Posterior cingulate gyrus (tissue), 11 donors: ENCODE measurements at regions not wholly inside any gene's neighbourhood (a gene's known extent, or its start where the extent isn't known, plus 50 kb on each side); places are given as distances from the start of the nearest gene placed in this dataset.

Experiments
- DNase-seq, 10 donors: peaks; one replicate each; pipeline versions ENCODE4 v3.0.0 to v3.0.0-alpha.2; 2020 to 2021; ENCODE audit warnings: mixed read lengths in 3 of 10
- intact Hi-C: fragments of 100-400 bp; cut with DNase I; formaldehyde crosslinking; loops from one replicate; pipeline ENCODE4 v1.15.1; 2023

- DNase-seq: peak in 1 of 10 donors; percentile 10
- intact Hi-C loops: no loop called here
Observed at GRCh38 chr2:151197184-151198108, 64.2 kb downstream of the RBM43 start.

- DNase-seq: no peak
- intact Hi-C loops: no loop called here
Observed at GRCh38 chr2:151193576-151193975, 68.1 kb downstream of the RBM43 start.

- intact Hi-C loops: no loop called here
- DNase-seq: no peak
Observed at GRCh38 chr2:151192681-151193080, 69.0 kb downstream of the RBM43 start.

- intact Hi-C loops: no loop called here
Observed at GRCh38 chr2:151191001-151191400, 70.7 kb downstream of the RBM43 start.

GRCh38 chr2:151189125-151189524 lies 72.5 kb downstream of the RBM43 start:
- intact Hi-C loops: no loop called here
- no peak for DNase-seq

More at GRCh38 chr2:151191001-151191400, 70.7 kb downstream of the RBM43 start:
- DNase-seq: no peak

- DNase-seq: no peak
Observed at GRCh38 chr2:151186011-151186410, 75.7 kb downstream of the RBM43 start.

GRCh38 chr2:151182899-151183809 lies 78.5 kb downstream of the RBM43 start:
- intact Hi-C loops: no loop called here
- no peak for DNase-seq

More at GRCh38 chr2:151186011-151186410, 75.7 kb downstream of the RBM43 start:
- intact Hi-C loops: no loop called here

GRCh38 chr2:151182396-151182795 lies 79.3 kb downstream of the RBM43 start:
- DNase-seq: no peak

GRCh38 chr2:151181524-151181923 lies 80.1 kb downstream of the RBM43 start:
- intact Hi-C loops: no loop called here
- DNase-seq: no peak

More at GRCh38 chr2:151182396-151182795, 79.3 kb downstream of the RBM43 start:
- intact Hi-C loops: no loop called here

- intact Hi-C loops: no loop called here
- DNase-seq: no peak
Observed at GRCh38 chr2:151180123-151180522, 81.5 kb downstream of the RBM43 start.

GRCh38 chr2:151178207-151178606 lies 83.5 kb downstream of the RBM43 start:
- DNase-seq: no peak
- intact Hi-C loops: no loop called here

- intact Hi-C loops: no loop called here
- DNase-seq: no peak
Observed at GRCh38 chr2:151177756-151178155, 83.9 kb downstream of the RBM43 start.

- DNase-seq: no peak
- intact Hi-C loops: no loop called here
Observed at GRCh38 chr2:151176661-151177060, 85.0 kb downstream of the RBM43 start.

GRCh38 chr2:151175864-151176263 lies 85.8 kb downstream of the RBM43 start:
- no peak for DNase-seq

GRCh38 chr2:151174127-151174526 lies 87.5 kb downstream of the RBM43 start:
- DNase-seq: no peak
- intact Hi-C loops: no loop called here

More at GRCh38 chr2:151175864-151176263, 85.8 kb downstream of the RBM43 start:
- intact Hi-C loops: no loop called here

GRCh38 chr2:151171186-151171585 lies 90.5 kb downstream of the RBM43 start:
- intact Hi-C loops: no loop called here
- no peak for DNase-seq

- intact Hi-C loops: no loop called here
- DNase-seq: no peak
Observed at GRCh38 chr2:151166410-151166809, 95.3 kb downstream of the RBM43 start.

GRCh38 chr2:151165105-151165684 lies 96.5 kb downstream of the RBM43 start:
- no peak for DNase-seq

GRCh38 chr2:151161821-151162551 lies 99.7 kb downstream of the RBM43 start:
- DNase-seq: no peak
- intact Hi-C loops: no loop called here

More at GRCh38 chr2:151165105-151165684, 96.5 kb downstream of the RBM43 start:
- intact Hi-C loops: no loop called here

- intact Hi-C loops: no loop called here
- DNase-seq: no peak
Observed at GRCh38 chr2:151159109-151159662, 102.5 kb downstream of the RBM43 start.
